IPS-18c (cell line): ENCODE measurements at regions not wholly inside any gene's neighbourhood (a gene's known extent, or its start where the extent isn't known, plus 50 kb on each side); places are given as distances from the start of the nearest gene placed in this dataset.

Experiments
- H3K4me3 ChIP-seq: 2 replicates; pipeline ENCODE4 v1.7.0; 2013; ENCODE audit warnings: low read depth, mild to moderate bottlenecking, low read length, moderate library complexity; ENCODE audit not compliant: insufficient read depth
- H3K9me3 ChIP-seq: one replicate; pipeline ENCODE4 v1.6.1; 2013; ENCODE audit warnings: mild to moderate bottlenecking, low read length, moderate library complexity; ENCODE audit not compliant: control insufficient read depth, insufficient read depth

DNA sequence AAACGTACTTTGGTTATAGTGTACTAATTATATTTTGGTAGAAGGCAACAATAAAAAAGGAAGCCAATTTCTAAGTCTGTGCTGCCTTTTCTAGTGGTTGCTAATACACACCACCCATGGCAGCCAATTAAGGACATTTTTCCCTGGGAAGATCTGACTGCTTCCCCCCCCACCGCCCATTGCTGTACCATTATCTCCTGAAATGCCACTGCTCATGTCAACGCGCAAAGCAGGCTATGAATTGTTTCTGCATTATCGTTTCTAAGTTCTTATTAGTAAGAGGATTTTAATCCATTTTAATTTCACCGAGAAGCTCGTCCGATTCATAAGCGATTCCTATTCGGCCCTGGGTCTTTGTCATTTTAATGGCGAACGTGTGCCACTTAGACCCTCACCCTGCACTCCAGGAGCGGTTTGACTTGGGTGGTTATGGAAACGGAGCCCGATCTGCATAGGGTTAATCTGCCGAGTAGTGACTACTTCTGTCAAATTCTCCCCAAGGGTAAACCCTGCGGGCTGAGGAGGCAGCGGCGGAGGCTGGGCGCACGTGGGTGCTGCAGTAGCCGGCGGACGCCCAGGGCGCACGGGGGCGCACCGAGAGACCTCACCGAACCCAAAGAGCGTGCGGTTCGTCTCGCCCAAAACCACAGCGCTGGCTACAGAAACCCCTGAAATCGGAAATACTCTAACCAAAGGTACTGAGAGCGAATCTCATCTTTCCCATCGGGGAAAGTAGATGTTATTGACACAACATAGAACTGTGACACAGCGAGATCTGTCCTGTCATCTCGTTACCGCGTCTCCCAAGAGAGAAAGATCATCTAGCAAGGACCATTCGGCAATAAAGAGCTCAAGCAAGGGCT, 55.8 kb upstream of the SHC3 start:
- no peaks in the 10 kb centered on the region for H3K9me3 ChIP-seq
- H3K4me3 ChIP-seq, result peak overlapping the region; percentile 38

DNA sequence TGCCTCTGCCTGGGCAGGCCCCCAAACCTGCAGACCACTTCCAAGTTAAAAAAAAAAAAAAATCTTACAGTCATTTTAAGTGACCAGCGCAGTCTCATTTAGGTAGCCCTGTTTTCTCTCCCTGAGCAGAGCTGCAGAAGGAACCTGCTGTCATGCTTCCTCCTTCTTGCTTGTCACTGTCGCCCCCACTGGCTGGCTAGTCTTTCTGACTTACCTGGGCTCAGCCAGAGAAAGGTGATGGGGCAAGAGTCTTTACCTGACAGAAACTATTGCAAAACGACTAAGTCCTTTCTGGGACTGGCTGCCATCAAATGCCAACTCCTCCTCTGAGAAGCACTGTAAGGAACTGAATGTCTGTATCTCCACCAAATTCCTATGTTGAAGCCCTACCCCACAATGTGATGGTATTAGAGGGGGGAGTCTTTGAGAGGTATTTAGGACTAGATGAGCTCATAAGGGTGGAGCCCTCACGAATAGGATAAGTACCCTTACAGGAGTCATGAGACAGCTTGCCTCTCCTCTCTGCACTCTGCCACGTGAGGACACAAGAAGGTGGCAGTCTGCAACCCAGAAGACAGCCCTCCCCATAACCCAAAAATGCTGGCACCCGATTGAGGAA, 58.4 kb upstream of the SHC3 start:
- Histone ChIP-seq H3K9me3 (no peaks in the 10 kb centered on the region), H3K4me3 (no peak overlapping the region)

DNA sequence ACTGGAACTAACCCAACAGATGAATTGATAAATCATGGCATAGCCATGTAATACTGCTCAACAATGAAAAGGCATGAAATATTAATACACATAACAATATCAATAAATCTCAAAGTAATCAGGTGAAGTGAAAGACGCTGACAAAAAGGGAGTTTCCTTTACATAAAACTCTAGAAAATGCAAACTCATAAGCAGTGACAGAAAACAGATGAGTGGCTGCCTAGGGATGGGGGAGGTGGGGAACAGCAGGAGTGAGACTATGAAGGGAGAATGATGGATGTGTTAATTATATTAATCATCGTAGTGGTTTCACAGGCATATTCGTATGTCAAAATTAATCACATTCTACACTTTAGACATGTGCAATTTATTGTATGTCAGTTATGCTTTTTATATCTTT, 59.8 kb upstream of the SHC3 start:
- Histone ChIP-seq H3K9me3 (no peaks in the 10 kb centered on the region), H3K4me3 (no peak overlapping the region)

DNA sequence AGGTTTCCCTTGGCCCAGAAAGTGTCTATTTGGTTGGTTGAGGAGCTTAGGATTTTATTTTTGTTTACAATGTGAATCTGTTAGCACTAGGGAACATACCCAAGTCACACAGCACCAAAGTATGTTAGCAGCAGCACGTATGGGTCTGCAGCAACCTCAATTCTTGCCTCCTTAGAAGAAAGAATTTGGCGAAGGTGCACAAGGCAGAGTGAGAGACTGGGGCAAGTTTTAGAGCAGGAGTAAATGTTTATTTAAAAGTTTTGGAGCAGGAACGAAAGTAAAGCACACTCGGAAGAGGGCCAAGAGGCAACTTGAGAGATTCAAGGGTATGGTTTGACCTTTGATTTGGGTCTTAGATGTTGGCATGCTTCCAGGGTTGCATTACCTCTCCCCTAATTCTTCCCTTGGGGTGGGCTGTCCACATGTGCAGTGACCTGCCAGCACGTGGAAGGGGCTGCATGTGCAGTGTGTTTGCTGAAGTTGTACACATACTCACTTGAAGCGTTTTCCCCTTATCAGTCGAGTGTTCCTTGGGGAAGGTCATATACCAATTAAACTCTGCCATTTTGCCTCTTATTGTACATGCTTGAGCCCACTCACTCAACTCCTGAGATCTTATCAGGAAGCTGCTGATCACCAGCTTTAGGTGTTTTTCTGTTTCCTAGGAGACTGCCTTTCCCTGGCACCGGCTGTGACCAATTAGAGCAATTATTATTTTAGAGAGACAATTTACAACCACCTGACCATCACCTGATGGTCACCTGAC, 64.9 kb upstream of the SHC3 start:
- Histone ChIP-seq H3K4me3 (no peak overlapping the region), H3K9me3 (no peaks in the 10 kb centered on the region)

- no peaks in the 10 kb centered on the region for H3K9me3 ChIP-seq
These were observed 64.2 kb upstream of the CKS2 start for GRCh38 chr9:89246840-89247239.

GRCh38 chr9:89247431-89248353, 63.3 kb upstream of the CKS2 start:
- Histone ChIP-seq H3K4me3 (no peak overlapping the region), H3K9me3 (no peaks in the 10 kb centered on the region)

More at GRCh38 chr9:89246840-89247239, 64.2 kb upstream of the CKS2 start:
- no peak overlapping the region for H3K4me3 ChIP-seq

DNA sequence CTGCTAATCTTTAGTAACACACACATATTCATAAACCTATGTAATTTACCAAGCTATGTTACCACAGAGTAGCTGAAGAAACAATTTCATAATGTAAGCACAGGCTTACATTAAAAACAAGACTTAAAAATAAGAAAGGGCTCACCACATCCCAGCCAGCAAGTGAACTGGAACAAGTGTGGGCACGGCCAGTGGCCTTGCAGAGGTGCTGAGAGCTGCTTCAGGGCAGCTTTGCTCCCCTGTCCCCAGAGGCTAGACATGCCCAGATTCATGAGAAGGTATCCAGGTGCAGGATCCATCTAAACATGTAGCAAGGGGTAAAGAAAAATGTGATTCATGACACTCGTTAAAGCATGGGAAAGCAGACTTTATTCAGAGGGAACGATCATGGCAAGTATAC, 62.0 kb upstream of the CKS2 start:
- Histone ChIP-seq H3K9me3 (no peaks in the 10 kb centered on the region), H3K4me3 (no peak overlapping the region)

DNA sequence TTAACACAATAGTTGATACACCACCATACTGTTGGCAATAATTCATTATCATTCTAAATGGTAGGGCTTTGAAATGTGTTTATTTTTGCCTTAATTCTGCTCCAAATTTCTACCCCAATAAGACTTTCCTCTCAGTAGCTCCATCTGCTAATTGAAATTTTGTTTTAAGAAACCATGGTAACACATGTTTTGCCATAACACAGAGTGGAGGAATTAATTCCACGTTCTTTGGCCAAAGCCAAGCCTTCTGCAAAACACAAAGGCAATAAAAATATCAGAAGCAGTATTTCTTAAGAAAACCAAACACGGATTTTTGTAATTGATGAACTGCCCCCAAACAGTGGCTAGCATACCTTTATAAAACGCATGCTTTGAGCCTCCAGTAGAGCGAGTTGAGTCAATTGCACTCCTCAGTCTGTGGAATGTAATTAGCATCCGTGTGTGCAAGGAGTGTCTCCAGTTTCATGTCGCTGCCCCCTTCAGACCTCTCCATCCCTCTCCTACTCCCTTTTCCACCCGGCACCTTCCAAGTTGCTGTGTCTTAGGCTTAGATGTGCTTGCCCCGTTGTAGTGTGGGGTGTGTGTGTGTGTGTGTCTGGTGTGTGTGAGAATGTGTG, 58.2 kb upstream of the CKS2 start:
- no peaks in the 10 kb centered on the region for H3K9me3 ChIP-seq
- no peak overlapping the region for H3K4me3 ChIP-seq

DNA sequence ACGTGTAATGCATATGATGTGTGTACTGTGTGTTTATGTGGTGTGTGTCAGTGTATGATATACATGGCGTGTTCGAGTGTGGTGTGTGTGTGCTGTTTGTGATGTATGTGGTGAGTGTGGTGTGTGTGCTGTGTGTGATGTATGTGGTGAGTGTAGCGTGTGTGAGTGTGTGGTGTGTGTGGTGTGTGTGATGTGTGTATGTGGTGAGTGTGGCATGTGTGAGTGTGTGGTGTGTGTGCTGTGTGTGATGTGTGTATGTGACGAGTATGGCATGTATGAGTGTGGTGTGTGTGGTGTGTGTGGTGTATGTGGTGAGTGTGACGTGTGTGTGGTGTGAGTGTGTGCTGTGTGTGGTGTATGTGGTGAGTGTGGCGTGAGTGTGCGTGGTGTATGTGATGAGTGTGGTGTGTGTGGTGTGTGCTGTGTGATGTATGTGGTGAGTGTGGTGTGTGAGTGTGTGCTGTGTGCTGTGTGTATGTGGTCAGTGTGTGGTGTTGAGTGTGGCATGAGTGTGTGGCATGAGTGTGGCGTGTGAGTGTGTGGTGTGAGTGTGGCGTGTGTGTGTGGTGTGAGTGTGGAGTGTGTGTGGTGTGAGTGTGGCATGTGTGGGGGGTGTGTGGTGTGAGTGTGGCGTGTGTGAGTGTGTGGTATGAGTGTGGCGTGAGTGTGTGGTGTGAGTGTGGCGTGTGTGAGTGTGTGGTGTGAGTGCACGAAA, 56.8 kb upstream of the CKS2 start:
- Histone ChIP-seq H3K9me3 (no peaks in the 10 kb centered on the region), H3K4me3 (no peak overlapping the region)

DNA sequence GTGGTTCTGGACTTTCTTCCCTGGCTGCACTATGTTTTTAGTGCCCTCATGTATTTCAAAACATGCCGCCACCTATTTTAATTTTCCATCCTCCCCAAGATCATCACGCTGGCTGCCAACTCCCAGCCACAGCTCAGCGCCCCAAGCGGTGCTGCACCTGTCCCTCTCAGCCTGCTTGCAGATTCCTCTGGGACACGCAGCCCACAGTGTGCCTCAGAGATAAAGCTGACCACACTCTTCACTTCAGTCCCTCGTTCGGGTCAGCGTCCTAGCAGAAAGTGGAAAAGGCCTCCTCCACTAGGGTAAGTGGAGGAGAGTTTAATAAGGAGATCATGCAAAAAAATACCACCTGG, 56.2 kb upstream of the CKS2 start:
- Histone ChIP-seq H3K9me3 (no peaks in the 10 kb centered on the region), H3K4me3 (no peak overlapping the region)

GRCh38 chr9:89256225-89256624, 54.8 kb upstream of the CKS2 start:
- H3K9me3 ChIP-seq, result no peaks in the 10 kb centered on the region
- no peak overlapping the region for H3K4me3 ChIP-seq

DNA sequence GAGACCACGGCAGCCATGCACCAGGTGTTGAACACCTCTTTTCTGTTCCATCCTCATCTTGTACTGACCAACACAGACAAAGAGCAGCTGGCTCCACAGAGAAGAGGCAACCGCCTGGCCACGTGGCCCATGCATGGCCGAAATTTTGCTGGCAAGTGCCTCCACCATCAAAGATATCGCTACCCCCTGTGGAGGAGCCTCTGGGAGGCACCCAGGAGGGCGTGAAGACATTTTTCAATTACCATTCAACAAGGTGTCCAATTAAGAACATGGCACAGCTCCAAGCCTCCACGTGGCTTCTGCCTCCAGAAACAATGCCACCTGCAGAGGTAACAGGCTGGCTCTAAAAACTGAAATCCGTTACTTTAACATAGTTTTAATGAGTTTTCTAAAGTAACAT, 54.4 kb upstream of the CKS2 start:
- H3K9me3 ChIP-seq, result no peaks in the 10 kb centered on the region
- no peak overlapping the region for H3K4me3 ChIP-seq

- Histone ChIP-seq H3K4me3 (no peak overlapping the region), H3K9me3 (no peaks in the 10 kb centered on the region)
These were observed 50.5 kb upstream of the CKS2 start for GRCh38 chr9:89260525-89260924.
